LNCAP (cell line): ENCODE measurements at regions not wholly inside any gene's neighbourhood (a gene's known extent, or its start where the extent isn't known, plus 50 kb on each side); places are given as distances from the start of the nearest gene placed in this dataset.

ENCODE experiments used
- CTCF ChIP-seq: fragments of 450-650 bp; IDR thresholded peaks from 2 replicates; pipeline ENCODE4 v1.5.1; 2017; ENCODE audit warnings: mild to moderate bottlenecking

GRCh38 chr14:101009531-101009930, 106.0 kb upstream of the RTL1 start:
- TF ChIP-seq CTCF = no peak

GRCh38 chr14:101010293-101010692, 106.8 kb upstream of the RTL1 start:
- TF ChIP-seq CTCF = no peak

GRCh38 chr14:101010835-101011234, 107.3 kb upstream of the RTL1 start:
- no peak for TF ChIP-seq CTCF

GRCh38 chr14:101017209-101017608, 113.7 kb upstream of the RTL1 start:
- TF ChIP-seq CTCF = no peak

GRCh38 chr14:101017806-101018560, 114.5 kb upstream of the RTL1 start:
- TF ChIP-seq CTCF = no peak

GRCh38 chr14:101018561-101019290, 115.2 kb upstream of the RTL1 start:
- TF ChIP-seq CTCF = no peak

- no peak for TF ChIP-seq CTCF
These were observed 116.0 kb upstream of the RTL1 start for GRCh38 chr14:101019541-101019940.
